ENCODE measurements at regions not wholly inside any gene's neighbourhood (a gene's known extent, or its start where the extent isn't known, plus 50 kb on each side); places are given as distances from the start of the nearest gene placed in this dataset.

- H3K4me1 ChIP-seq (ENCODE audit: insufficient read depth), result no peaks in the 10 kb centered on the region
- DNase-seq (ENCODE audit: extremely low spot score), result peak; percentile 71
- no peaks in the 10 kb centered on the region for H3K36me3 ChIP-seq (ENCODE audit: insufficient read depth)
- no peak overlapping the region for H3K4me3 ChIP-seq (ENCODE audit: low read depth, low read length)
- WGBS, result 44% methylated on average over 1 of the region's 1 CpG
- no peak overlapping the region for H3K27ac ChIP-seq (ENCODE audit: low read depth)
These were observed 119.3 kb upstream of the SIX2 start for GRCh38 chr2:45128580-45128997.

- Histone ChIP-seq H3K4me3 (ENCODE audit: low read depth, low read length) (no peak overlapping the region), H3K4me1 (ENCODE audit: insufficient read depth) (no peaks in the 10 kb centered on the region), H3K36me3 (ENCODE audit: insufficient read depth) (no peaks in the 10 kb centered on the region), H3K27ac (ENCODE audit: low read depth) (no peak overlapping the region)
- DNase-seq (ENCODE audit: extremely low spot score), result no peak
- 95% methylated on average over 4 of the region's 4 CpGs for WGBS
These were observed 118.6 kb upstream of the SIX2 start for GRCh38 chr2:45127891-45128290.

GRCh38 chr2:45127321-45127720 lies 118.1 kb upstream of the SIX2 start:
- H3K27ac ChIP-seq (ENCODE audit: low read depth), result no peak overlapping the region
- H3K4me1 ChIP-seq (ENCODE audit: insufficient read depth), result no peaks in the 10 kb centered on the region
- WGBS, result 88% methylated on average over 6 of the region's 6 CpGs
- H3K36me3 ChIP-seq (ENCODE audit: insufficient read depth), result no peaks in the 10 kb centered on the region
- no peak overlapping the region for H3K4me3 ChIP-seq (ENCODE audit: low read depth, low read length)
- no peak for DNase-seq (ENCODE audit: extremely low spot score)

GRCh38 chr2:45125232-45125631 lies 116.0 kb upstream of the SIX2 start:
- Histone ChIP-seq H3K36me3 (ENCODE audit: insufficient read depth) (no peaks in the 10 kb centered on the region), H3K4me1 (ENCODE audit: insufficient read depth) (no peaks in the 10 kb centered on the region), H3K27ac (ENCODE audit: low read depth) (no peak overlapping the region), H3K4me3 (ENCODE audit: low read depth, low read length) (no peak overlapping the region)
- 88% methylated on average over 4 of the region's 4 CpGs for WGBS
- DNase-seq (ENCODE audit: extremely low spot score), result no peak

GRCh38 chr2:45124456-45124855 lies 115.2 kb upstream of the SIX2 start:
- Histone ChIP-seq H3K4me3 (ENCODE audit: low read depth, low read length) (no peak overlapping the region), H3K27ac (ENCODE audit: low read depth) (no peak overlapping the region), H3K36me3 (ENCODE audit: insufficient read depth) (no peaks in the 10 kb centered on the region), H3K4me1 (ENCODE audit: insufficient read depth) (no peaks in the 10 kb centered on the region)
- WGBS, result 96% methylated on average over 5 of the region's 5 CpGs
- DNase-seq (ENCODE audit: extremely low spot score), result no peak

GRCh38 chr2:45123521-45124191 lies 114.4 kb upstream of the SIX2 start:
- no peak overlapping the region for H3K27ac ChIP-seq (ENCODE audit: low read depth)
- no peaks in the 10 kb centered on the region for H3K36me3 ChIP-seq (ENCODE audit: insufficient read depth)
- no peak for DNase-seq (ENCODE audit: extremely low spot score)
- no peak overlapping the region for H3K4me3 ChIP-seq (ENCODE audit: low read depth, low read length)
- 91% methylated on average over 6 of the region's 6 CpGs for WGBS
- H3K4me1 ChIP-seq (ENCODE audit: insufficient read depth), result no peaks in the 10 kb centered on the region

GRCh38 chr2:45123065-45123464 lies 113.8 kb upstream of the SIX2 start:
- Histone ChIP-seq H3K4me3 (ENCODE audit: low read depth, low read length) (no peak overlapping the region), H3K27ac (ENCODE audit: low read depth) (no peak overlapping the region), H3K4me1 (ENCODE audit: insufficient read depth) (no peaks in the 10 kb centered on the region), H3K36me3 (ENCODE audit: insufficient read depth) (no peaks in the 10 kb centered on the region)
- WGBS, result 62% methylated on average over 2 of the region's 2 CpGs
- no peak for DNase-seq (ENCODE audit: extremely low spot score)

GRCh38 chr2:45121236-45121927 lies 112.1 kb upstream of the SIX2 start:
- 73% methylated on average over 5 of the region's 5 CpGs for WGBS

GRCh38 chr2:45120546-45120945 lies 111.3 kb upstream of the SIX2 start:
- Histone ChIP-seq H3K36me3 (ENCODE audit: insufficient read depth) (no peaks in the 10 kb centered on the region), H3K4me1 (ENCODE audit: insufficient read depth) (no peaks in the 10 kb centered on the region), H3K4me3 (ENCODE audit: low read depth, low read length) (no peak overlapping the region), H3K27ac (ENCODE audit: low read depth) (no peak overlapping the region)
- DNase-seq (ENCODE audit: extremely low spot score), result no peak

More at GRCh38 chr2:45121236-45121927, 112.1 kb upstream of the SIX2 start:
- DNase-seq (ENCODE audit: extremely low spot score), result no peak
- no peaks in the 10 kb centered on the region for H3K36me3 ChIP-seq (ENCODE audit: insufficient read depth)
- H3K4me3 ChIP-seq (ENCODE audit: low read depth, low read length), result no peak overlapping the region
- H3K4me1 ChIP-seq (ENCODE audit: insufficient read depth), result no peaks in the 10 kb centered on the region
- H3K27ac ChIP-seq (ENCODE audit: low read depth), result no peak overlapping the region

- no peak for DNase-seq (ENCODE audit: extremely low spot score)
- no peaks in the 10 kb centered on the region for H3K4me1 ChIP-seq (ENCODE audit: insufficient read depth)
- WGBS, result 77% methylated on average over 2 of the region's 2 CpGs
- H3K27ac ChIP-seq (ENCODE audit: low read depth), result no peak overlapping the region
- H3K4me3 ChIP-seq (ENCODE audit: low read depth, low read length), result no peak overlapping the region
- H3K36me3 ChIP-seq (ENCODE audit: insufficient read depth), result no peaks in the 10 kb centered on the region
These were observed 110.6 kb upstream of the SIX2 start for GRCh38 chr2:45119855-45120254.

- H3K36me3 ChIP-seq (ENCODE audit: insufficient read depth), result no peaks in the 10 kb centered on the region
- no peaks in the 10 kb centered on the region for H3K4me1 ChIP-seq (ENCODE audit: insufficient read depth)
- no peak overlapping the region for H3K27ac ChIP-seq (ENCODE audit: low read depth)
- H3K4me3 ChIP-seq (ENCODE audit: low read depth, low read length), result no peak overlapping the region
- 93% methylated on average over 5 of the region's 5 CpGs for WGBS
- no peak for DNase-seq (ENCODE audit: extremely low spot score)
These were observed 109.8 kb upstream of the SIX2 start for GRCh38 chr2:45119038-45119437.

GRCh38 chr2:45117383-45117782 lies 108.1 kb upstream of the SIX2 start:
- no peaks in the 10 kb centered on the region for H3K4me1 ChIP-seq (ENCODE audit: insufficient read depth)
- no peak for DNase-seq (ENCODE audit: extremely low spot score)
- H3K27ac ChIP-seq (ENCODE audit: low read depth), result no peak overlapping the region
- H3K4me3 ChIP-seq (ENCODE audit: low read depth, low read length), result no peak overlapping the region
- 53% methylated on average over 1 of the region's 1 CpG for WGBS
- H3K36me3 ChIP-seq (ENCODE audit: insufficient read depth), result no peaks in the 10 kb centered on the region

- no peak overlapping the region for H3K27ac ChIP-seq (ENCODE audit: low read depth)
- H3K4me1 ChIP-seq (ENCODE audit: insufficient read depth), result no peaks in the 10 kb centered on the region
- no peak for DNase-seq (ENCODE audit: extremely low spot score)
- no peaks in the 10 kb centered on the region for H3K36me3 ChIP-seq (ENCODE audit: insufficient read depth)
- 52% methylated on average over 1 of the region's 1 CpG for WGBS
- H3K4me3 ChIP-seq (ENCODE audit: low read depth, low read length), result no peak overlapping the region
These were observed 105.9 kb upstream of the SIX2 start for GRCh38 chr2:45115181-45115580.

- H3K4me1 ChIP-seq (ENCODE audit: insufficient read depth), result no peaks in the 10 kb centered on the region
- 84% methylated on average over 14 of the region's 14 CpGs for WGBS
- no peak for DNase-seq (ENCODE audit: extremely low spot score)
- H3K4me3 ChIP-seq (ENCODE audit: low read depth, low read length), result no peak overlapping the region
- no peak overlapping the region for H3K27ac ChIP-seq (ENCODE audit: low read depth)
- H3K36me3 ChIP-seq (ENCODE audit: insufficient read depth), result no peaks in the 10 kb centered on the region
These were observed 105.1 kb upstream of the SIX2 start for GRCh38 chr2:45114221-45114955.

All from urinary bladder (tissue), 3 donors.